ENCODE measurements at regions not wholly inside any gene's neighbourhood (a gene's known extent, or its start where the extent isn't known, plus 50 kb on each side); places are given as distances from the start of the nearest gene placed in this dataset.
"Not testable (repeated sequence)": the region's sequence is repeated elsewhere in the genome, so short reads cannot be mapped to it uniquely, and the experiment has no call there.

- DNase-seq (ENCODE audit: low read depth in 2 of 2); H3K4me3 ChIP-seq (replicated peaks in 1 of 2; ENCODE audit: low read depth in 2 of 2, low read length in 2 of 2): not testable (repeated sequence)
Measured at GRCh38 chr2:91873416-91873815, 2997.8 kb upstream of the TEKT4 start.

- not testable (repeated sequence) for H3K4me3 ChIP-seq (replicated peaks in 1 of 2; ENCODE audit: low read depth in 2 of 2, low read length in 2 of 2); DNase-seq (ENCODE audit: low read depth in 2 of 2)
Measured at GRCh38 chr2:91877658-91878210, 2993.5 kb upstream of the TEKT4 start.

- not testable (repeated sequence) for DNase-seq (ENCODE audit: low read depth in 2 of 2); H3K4me3 ChIP-seq (replicated peaks in 1 of 2; ENCODE audit: low read depth in 2 of 2, low read length in 2 of 2)
- TF ChIP-seq, protein P1, sequence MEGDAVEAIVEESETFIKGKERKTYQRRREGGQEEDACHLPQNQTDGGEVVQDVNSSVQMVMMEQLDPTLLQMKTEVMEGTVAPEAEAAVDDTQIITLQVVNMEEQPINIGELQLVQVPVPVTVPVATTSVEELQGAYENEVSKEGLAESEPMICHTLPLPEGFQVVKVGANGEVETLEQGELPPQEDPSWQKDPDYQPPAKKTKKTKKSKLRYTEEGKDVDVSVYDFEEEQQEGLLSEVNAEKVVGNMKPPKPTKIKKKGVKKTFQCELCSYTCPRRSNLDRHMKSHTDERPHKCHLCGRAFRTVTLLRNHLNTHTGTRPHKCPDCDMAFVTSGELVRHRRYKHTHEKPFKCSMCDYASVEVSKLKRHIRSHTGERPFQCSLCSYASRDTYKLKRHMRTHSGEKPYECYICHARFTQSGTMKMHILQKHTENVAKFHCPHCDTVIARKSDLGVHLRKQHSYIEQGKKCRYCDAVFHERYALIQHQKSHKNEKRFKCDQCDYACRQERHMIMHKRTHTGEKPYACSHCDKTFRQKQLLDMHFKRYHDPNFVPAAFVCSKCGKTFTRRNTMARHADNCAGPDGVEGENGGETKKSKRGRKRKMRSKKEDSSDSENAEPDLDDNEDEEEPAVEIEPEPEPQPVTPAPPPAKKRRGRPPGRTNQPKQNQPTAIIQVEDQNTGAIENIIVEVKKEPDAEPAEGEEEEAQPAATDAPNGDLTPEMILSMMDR (IDR thresholded peaks at IDR 0.05; ENCODE audit: low read depth, low read length): peak; percentile 30
Measured at GRCh38 chr2:91895091-91895490, 2976.1 kb upstream of the TEKT4 start.

DNA sequence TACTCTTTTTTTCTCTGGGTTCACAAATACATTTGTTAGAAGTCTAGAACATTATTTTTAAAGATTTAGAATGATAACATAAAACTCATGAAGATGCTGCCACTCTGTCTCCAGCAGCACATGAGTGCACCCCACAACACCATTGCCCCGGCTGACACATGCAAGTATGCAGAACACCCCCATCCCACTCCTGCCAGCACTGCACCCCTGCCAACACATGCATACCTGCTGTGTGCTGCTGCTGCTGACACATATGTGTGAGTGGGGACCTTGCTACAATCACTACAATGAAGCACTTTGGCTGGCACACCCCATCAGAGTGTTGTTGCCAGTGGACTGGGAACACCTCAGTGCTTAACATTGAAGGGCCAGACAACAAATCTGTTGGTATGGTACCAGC is 2953.6 kb upstream of the TEKT4 start:
- DNase-seq (ENCODE audit: low read depth in 2 of 2); H3K4me3 ChIP-seq (replicated peaks in 1 of 2; ENCODE audit: low read depth in 2 of 2, low read length in 2 of 2): not testable (repeated sequence)
